ENCODE measurements at regions not wholly inside any gene's neighbourhood (a gene's known extent, or its start where the extent isn't known, plus 50 kb on each side); places are given as distances from the start of the nearest gene placed in this dataset.
"Not testable (repeated sequence)": the region's sequence is repeated elsewhere in the genome, so short reads cannot be mapped to it uniquely, and the experiment has no call there.

DNA sequence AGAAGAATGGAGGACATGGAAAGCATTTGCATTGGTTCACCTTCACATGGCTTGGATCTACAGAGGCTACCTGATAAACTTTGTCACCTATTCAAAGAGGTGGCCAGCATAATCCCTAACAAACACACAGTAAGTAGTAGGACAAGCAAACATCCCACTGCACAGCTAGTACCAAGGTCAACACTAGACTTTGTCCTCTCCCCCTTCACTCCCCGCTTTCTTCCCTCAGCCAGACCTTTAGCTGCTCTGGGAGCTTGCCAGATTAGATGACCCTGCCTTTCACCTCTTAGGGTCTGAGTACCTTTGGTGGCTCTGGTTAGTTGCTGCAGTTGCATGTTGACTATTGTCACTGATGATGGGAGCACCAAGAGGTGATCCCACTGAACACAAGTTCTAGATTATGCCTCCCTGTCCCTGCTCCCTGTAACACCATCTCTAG lies 211.3 kb downstream of the CCDC74A start:
- not testable (repeated sequence) for DNase-seq (ENCODE audit: low read depth, low spot score)

DNA sequence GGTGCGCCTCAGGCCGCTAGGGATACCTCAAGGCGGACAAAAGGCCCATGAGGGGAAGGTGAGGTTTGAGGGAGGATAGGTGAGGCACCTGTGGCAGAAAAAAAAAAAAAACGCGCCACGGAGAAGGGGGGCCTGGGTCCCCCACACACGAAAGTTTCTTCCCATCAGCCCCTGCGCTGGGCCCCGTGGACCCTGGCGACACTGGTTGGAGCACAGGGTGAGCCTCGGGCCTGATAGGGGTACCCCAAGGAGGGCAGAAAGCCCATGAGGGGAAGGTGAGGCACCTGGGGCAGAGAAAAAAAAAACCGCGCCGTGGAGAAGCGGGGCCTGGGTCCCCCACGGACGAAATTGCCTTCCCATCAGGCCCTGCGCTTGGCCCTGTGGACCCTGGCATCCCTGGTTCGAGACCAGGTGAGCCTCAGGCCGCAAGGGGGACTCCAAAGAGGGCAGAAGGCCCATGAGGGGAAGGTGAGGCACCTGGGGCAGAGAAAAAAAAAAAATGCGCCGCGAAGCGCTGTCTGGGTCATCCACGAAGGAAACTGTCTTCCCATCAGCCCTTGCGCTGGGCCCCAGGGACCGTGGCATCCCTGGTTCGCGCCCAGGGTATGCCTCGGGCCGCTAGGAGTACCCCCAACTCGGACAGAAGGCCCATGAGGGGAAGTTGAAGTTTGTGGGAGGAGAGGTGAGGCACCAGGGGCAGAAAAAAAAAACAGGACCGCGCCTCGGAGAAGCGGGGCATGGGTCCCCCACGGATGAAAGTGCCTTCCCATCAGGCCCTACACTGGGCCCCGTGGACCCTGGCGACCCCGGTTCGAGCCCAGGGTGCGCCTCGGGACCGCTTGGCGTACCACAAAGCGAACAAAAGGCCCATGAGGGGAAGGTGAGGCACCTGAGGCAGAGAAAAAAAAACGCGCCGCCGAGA lies 226.2 kb downstream of the CCDC74A start:
- DNase-seq (ENCODE audit: low read depth, low spot score), result no peak

DNA sequence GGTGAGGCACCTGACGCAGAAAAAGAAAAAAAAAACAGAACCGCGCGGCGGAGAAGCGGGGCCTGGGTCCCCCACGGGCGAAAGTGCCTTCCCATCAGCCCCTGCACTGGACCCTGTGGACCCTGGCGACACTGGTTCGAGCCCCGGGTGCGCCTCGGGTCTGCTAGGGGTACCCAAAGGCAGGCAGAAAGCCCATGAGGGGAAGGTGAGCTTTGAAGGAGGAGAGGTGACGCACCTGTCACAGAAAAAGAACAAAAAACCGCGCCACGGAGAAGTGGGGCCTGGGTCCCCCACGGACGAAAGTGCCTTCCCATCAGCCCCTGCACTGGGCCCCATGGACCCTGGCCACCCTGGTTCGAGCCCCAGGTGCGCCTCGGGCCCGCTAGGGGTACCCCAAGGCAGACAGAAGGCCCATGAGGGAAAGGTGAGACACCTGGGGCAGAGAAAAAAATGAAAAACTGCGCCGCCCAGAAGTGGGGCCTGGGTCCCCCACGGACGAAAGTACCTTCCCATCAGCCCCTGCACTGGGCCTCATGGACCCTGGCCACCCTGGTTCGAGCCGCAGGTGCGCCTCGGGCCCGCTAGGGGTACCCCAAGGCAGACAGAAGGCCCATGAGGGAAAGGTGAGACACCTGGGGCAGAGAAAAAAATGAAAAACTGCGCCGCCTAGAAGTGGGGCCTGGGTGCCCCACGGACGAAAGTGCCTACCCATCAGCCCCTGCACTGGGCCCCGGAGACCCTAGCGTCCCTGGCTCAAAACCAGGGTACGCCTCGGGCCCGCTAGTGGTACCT lies 227.4 kb downstream of the CCDC74A start:
- no peak for DNase-seq (ENCODE audit: low read depth, low spot score)

DNA sequence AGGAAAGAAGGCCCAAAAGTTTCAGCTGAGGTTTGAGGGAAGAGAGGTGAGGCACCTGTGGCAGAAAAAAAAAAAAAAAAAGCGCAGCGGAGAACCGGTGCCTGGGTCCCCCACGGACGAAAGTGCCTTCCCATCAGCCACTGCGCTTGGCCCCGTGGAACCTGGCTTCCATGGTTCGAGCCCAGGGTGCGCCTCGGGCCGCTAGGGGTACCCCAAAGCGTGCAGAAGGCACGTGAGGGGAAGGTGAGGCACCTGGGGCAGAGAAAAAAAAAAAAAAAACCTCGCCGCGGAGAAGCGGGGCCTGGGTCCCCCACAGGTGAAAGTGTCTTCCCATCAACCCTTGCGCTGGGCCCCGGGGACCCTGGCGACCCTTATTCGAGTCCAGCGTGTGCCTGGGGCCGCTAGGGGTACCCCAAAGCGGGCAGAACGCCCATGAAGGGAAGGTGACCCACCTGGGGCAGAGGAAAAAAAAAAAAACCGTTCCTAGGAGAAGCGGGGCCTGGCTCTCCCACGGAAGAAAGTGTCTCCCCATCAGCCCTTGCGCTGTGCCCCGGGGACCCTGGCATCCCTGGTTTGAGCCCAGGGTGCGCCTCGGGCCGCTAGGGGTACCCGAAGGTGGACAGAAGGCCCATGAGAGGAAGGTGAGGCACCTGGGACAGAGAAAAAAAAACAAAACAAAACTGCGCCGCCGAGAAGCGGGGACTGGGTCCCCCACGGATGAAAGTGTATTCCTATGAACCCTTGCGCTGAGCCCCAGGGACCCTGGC lies 228.6 kb downstream of the CCDC74A start:
- no peak for DNase-seq (ENCODE audit: low read depth, low spot score)

DNA sequence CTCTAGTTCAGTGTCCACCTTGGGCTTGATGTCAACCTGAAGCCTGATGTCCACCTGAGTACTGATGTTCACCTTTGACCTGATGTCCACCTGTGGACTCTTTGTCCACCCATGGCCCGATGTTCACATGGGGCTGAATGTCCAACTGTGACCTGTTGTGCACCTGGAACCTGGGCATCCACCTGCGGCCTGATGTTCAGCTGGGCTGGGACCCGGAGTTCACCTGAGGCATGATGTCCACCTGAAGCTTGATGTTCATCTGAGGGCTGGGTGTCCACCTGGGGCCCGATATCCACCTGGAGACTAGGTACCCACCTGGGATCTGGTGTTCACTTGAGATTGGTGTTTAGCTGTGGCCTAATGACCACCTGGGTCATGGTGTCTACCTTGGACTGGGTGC lies 231.3 kb downstream of the CCDC74A start:
- DNase-seq (ENCODE audit: low read depth, low spot score), result not testable (repeated sequence)

DNA sequence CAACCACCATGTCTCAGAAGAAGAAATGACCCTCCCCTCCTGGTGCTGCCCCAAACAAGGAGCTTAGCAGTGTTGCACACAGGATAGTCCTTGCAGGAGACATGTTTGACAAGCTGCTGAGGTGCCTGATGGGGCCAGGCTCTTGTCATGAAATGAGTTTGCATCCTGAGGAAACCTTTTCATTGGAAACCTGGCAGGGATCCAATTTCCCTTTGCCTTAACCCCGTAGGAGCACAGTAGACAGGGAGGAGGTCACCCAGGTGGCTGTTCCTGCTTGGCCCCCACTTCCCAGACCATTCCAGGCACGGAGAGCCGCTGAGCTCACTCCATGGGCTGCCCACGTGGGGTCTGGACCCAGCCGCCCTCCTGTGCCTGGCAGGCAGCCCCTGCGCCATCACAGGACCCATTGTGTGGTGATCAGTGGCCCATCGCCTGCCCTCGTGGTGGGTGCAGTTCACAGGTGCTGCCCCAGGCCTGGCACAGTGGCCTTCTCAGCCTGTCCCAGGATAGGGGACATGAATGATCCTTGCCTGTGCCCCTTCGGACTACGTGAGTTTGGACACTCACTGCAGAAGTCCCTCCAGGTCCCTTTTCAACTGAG lies 247.4 kb downstream of the CCDC74A start:
- DNase-seq (ENCODE audit: low read depth, low spot score), result not testable (repeated sequence)

DNA sequence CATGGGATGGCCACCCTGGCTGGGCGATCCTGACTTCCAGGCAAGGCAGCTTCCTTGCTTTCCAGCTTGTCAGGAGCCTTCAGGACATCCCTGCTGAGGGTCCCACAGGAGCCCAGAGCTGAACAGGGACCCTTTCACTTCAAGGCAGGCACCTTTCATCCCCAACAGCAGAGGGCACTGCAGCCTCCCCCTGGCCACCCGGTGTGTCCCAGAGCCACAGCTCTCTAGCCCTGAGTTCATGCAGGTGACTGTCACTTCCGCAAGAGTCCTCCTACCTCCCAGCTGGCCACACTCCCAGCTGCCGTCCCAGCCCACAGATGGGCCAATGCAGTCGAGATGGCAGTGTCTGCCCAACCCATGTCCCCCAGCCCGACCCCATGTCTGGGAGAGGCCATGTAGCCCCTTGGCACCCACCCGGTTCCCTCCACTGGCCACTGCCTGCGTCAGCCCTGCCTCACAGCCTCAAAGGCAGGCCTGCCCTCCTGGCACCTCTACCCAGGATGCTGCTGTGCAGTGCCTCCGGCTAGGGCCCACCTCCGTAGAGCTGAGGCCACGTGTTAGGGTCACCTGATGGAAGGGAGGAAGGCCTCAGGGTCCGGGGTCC lies 248.3 kb downstream of the CCDC74A start:
- not testable (repeated sequence) for DNase-seq (ENCODE audit: low read depth, low spot score)

DNA sequence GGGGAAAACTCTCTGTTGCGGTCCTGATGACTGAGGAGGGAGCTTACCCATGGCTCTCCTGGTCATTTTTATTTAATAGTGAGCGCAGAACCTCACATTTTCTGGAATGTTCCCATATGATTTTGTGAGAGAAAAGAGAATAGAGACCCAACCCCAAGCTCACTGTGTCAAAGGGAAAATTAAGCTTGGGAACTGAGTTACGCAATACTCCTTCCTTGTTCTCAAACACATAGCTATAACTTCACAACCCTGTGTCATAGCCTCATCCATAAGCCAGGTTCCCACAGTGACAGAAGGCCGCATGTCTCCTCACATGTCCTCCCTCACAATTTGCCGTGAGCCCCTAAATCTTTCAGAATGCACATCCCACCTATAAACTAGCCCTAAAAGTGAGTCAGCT lies 252.8 kb downstream of the CCDC74A start:
- not testable (repeated sequence) for DNase-seq (ENCODE audit: low read depth, low spot score)

DNA sequence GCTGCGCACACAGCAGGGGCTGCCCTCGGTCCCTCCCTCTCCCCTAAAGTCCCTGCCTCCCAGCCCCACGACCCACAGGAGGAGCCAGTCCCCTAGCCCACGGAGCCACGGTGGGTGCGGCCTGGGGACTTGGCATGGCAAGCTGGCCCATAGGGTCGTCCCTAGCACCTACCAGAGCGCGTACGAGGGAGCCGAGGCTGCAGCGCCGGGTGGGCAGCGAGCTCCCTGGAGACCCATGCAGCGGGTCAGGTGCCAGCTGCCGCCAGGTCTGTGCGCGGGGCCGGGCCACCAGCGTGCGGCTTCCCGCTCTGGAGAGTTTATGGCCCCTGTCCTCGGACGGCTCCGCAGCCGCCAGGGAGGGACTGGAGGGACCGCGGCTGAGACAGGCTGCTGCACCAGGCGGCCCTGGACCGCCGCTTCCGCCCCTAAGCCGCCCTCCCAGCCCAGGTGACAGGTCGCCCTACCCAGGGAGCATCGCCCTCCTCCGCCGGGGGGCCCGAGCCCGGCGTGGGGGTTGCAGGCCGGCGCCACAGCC lies 273.6 kb downstream of the CCDC74A start:
- peak; percentile 3 for DNase-seq (ENCODE audit: low read depth, low spot score)

DNA sequence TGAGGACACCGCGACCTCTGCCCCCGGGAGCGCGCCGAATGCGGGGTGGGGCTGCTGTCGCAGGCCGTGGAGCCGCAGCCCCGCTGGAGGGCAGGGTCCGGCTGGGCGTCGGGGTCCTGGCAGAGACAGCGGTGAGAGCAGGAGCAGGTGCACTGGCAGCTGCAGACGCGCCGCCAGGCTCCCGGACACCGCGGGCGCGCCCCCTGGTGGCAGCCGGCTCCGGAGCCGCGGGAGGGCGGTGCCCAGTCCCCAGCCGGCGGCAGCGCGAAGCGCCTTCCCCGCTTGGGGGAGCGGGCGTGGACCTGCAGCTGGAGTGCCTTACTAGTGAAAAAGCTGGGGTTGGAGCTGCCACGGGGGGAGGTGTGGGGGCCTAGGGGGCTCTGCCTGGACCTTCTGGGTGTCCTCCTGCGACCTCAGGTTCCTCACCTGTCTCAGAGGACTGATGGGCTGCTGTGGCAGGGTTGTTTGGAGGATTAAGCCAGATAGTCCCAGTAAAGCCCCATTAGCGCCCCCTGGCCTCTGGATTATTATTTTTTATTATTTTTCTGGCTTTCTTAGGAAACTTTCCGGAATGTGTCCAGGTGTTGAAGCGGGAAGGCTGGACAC lies 274.2 kb downstream of the CCDC74A start:
- DNase-seq (ENCODE audit: low read depth, low spot score), result peak; percentile 77

DNA sequence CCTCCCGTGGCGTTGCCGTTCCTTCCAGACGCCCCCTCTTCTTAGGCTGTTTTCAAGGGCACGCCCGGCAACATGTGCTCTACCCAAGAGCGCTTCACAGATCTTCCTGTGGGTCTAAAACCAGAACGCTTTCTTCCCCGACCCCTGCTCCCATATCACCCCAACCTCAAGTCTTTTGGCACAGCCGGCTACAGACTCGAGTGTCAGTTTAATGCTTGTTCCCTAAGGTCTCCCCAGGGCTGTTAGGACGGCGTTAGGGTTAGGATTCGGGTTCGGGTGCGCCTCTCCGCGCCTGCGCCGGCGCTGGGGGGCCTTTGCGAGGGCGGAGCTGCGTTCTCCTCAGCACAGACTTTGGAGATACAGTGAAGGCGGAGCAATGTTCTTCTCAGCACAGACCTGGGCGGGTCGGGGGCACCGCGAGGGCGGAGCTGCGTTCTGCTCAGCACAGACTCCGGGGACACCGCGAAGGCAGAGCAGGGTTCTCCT lies 274.7 kb downstream of the CCDC74A start:
- peak; percentile 29 for DNase-seq (ENCODE audit: low read depth, low spot score)

DNA sequence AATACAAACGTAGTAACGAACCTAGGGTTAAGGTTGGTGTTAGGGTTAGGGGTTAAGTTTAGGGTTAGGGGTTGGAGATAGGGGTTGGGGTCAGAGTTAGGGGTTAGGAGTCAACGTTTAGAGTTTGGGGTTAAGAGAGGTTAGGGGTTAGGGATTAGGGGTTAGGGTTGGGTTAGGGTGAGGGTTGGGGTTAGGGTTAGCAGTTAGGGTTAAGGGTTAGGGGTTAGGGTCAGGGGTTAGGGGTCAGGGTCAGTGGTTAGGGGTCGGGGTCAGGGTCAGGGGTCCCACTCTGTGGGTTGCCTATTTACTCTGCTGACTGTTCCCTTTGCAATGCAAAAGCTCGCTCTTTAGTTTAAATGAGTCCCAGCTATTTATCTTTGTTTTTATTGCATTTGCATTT lies 275.5 kb downstream of the CCDC74A start:
- not testable (repeated sequence) for DNase-seq (ENCODE audit: low read depth, low spot score)

DNA sequence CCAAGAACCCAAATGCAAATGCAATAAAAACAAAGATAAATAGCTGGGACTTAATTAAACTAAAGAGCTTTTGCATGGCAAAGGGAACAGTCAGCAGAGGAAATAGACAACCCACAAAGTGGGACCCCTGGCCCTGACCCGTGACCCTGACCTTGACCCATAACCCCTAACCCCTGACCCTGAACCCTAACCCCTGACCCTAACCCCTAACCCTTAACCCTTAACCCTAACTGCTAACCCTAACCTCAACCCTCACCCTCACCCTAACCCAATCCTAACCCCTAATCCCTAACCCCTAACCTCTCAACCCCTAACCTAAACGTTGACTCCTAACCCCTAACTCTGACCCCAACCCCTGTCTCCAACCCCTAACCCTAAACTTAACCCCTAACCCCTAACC lies 284.9 kb downstream of the CCDC74A start:
- DNase-seq (ENCODE audit: low read depth, low spot score), result not testable (repeated sequence)

DNA sequence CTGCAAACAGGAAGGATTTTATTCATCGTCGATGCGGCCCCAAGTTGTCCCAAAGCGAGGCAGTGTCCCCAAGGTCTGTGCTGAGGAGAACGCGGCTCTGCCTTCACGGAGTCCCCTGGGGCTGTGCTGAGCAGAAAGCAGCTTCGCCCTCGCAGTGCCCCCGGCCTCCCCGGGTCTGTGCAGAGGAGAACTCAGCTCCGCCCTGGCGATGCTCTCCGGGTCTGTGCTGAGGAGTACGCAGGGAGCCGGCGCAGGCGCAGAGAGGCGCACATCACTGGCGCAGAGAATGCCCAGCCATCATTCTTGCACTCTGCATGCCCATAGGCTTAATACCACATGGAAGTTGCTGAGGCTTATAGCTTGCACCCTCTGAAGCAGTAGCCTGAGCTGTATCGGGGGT lies 285.7 kb downstream of the CCDC74A start:
- not testable (repeated sequence) for DNase-seq (ENCODE audit: low read depth, low spot score)

DNA sequence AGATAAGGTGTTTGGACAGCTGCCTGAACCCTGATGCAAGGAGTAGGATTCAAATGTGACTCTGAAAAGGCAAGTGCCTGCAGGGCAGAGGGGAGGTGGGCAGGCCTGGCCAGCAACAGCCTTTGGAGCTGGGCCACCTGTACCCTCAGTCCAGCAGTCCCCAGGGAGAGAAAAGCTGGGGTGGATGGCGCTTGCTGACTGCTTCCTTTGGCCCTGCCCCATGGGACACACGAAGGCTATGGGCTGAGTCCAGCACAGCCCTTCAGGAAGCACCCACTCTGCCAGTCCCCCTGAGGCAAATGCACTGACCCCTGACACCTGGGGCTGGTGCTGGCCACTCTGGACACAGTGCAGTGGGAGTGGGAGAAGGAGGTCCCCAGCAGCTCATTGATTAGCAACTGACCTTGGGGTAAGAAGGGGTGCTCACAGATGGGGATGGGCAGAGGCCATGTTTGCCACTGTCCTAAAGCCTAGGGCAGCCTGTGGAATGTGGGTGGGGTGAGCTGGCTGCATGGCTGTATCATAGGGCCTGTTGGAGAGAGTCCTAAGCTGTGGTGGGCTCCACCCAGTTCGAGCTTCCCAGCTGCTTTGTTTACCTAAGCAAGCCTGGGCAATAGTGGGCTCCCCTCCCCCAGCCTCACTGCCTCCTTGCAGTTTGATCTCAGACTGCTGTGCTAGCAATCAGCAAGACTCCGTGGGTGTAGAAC lies 290.7 kb downstream of the CCDC74A start:
- DNase-seq (ENCODE audit: low read depth, low spot score), result not testable (repeated sequence)

DNA sequence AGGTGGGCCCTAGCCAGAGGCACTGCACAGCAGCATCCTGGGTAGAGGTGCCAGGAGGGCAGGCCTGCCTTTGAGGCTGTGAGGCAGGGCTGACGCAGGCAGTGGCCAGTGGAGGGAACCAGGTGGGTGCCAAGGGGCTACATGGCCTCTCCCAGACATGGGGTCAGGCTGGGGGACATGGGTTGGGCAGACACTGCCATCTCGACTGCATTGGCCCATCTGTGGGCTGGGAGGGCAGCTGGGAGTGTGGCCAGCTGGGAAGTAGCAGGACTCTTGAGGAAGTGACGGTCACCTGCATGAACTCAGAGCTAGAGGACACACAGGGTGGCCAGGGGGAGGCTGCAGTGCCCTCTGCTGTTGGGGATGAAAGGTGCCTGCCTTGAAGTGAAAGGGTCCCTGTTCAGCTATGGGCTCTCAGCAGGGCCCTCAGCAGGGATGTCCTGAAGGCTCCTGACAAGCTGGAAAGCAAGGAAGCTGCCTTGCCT lies 294.6 kb downstream of the CCDC74A start:
- not testable (repeated sequence) for DNase-seq (ENCODE audit: low read depth, low spot score)

DNA sequence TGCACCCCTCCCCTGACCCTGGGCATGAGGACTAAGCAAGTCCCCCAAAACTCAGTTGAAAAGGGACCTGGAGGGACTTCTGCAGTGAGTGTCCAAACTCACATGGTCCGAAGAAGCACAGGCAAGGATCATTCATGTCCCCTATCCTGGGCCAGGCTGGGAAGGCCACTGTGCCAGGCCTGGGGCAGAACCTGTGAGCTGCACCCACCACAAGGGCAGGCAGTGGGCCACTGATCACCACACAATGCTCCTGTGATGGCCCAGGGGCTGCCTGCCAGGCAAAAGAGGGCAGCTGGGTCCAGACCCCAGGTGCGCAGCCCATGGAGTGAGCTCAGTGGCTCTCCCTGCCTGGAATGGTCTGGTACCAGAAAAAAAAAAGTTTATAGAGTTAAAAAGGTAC lies 295.4 kb downstream of the CCDC74A start:
- not testable (repeated sequence) for DNase-seq (ENCODE audit: low read depth, low spot score)

DNA sequence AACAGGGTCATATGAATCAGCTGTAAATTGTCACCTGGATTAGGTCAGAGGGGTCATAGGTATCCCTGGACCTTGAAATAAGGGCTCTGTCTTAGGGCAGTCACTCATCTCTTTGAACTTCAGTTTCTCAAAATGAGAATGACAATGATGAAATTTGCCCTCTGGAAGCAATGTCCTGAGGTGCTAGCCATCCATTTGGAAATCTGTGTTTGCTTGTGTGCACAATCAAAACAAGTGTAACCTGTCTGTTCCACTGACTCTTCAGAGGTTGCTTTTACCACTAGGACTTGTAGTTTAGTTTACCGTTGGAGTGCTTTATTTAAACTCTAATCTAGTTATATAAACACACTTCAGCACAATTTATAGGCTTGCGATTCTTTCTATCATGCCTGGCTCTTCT lies 297.3 kb downstream of the CCDC74A start:
- DNase-seq (ENCODE audit: low read depth, low spot score), result not testable (repeated sequence)

DNA sequence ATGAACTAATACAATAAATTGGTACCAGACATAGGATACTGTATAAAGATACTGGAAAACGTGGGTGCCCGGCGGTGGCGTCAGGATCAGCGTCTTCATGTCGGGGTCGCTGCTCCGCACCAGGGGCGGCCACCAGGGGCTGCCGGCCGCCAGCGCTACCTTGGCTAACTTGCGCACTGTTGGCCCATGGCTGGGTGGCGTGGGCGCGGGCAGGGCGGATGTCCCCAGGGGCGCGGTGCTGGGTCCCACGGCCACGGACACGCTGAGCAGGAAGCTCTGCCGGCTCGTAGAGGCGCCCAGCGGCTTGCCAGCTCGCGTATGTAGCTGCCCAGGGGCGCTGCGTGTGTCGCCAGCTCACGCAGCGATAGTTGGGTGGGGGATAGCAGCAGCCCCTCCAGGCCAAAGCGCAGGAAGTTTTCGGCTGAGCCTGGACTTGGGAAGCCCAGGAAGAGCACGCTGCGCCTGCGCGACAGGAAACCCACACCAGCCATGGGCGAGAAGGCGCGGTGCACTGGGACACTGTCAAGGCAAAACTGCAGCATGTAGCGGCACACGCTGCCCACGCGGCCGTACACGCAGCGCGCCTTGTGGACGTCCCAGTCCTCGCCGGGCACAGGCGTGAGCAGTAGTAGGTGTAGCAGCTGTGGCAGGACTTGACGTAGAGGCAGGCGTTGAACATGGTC lies 299.9 kb downstream of the CCDC74A start:
- DNase-seq (ENCODE audit: low read depth, low spot score), result no peak

Data from astrocyte of the hippocampus (primary cell).